GM12878 (cell line): ENCODE measurements at regions not wholly inside any gene's neighbourhood (a gene's known extent, or its start where the extent isn't known, plus 50 kb on each side); places are given as distances from the start of the nearest gene placed in this dataset.

Experiments
- CBFB ChIP-seq: IDR thresholded peaks from 2 replicates; pipeline ENCODE4 v1.6.1; 2016; ENCODE audit warnings: antibody characterized with exemption, low read depth
- NFYA ChIP-seq: IDR thresholded peaks from 2 replicates; pipeline ENCODE4 v1.6.1; 2011; ENCODE audit warnings: low read depth, mild to moderate bottlenecking, low read length, improper control_type of control experiment, borderline replicate concordance
- RELA ChIP-seq: fragments of 450-650 bp; IDR thresholded peaks from 2 replicates; pipeline ENCODE4 v1.8.0; 2014; ENCODE audit warnings: borderline replicate concordance; ENCODE audit not compliant: partially characterized antibody
- SIN3A ChIP-seq: IDR thresholded peaks from 2 replicates; pipeline ENCODE4 v1.6.1; 2012; ENCODE audit warnings: low read depth, low read length, improper control_type of control experiment
- TBL1XR1 ChIP-seq: IDR thresholded peaks from 2 replicates; pipeline ENCODE4 v1.6.1; 2012; ENCODE audit warnings: low read depth, low read length, improper control_type of control experiment
- TCF7 ChIP-seq: IDR thresholded peaks from 2 replicates; pipeline ENCODE4 v1.6.1; 2014; ENCODE audit warnings: antibody characterized with exemption, borderline replicate concordance
- ZNF622 ChIP-seq: fragments of 450-650 bp; IDR thresholded peaks from 2 replicates; pipeline ENCODE4 v1.6.1; 2017; ENCODE audit warnings: mild to moderate bottlenecking, inconsistent platforms
- ZSCAN29 ChIP-seq: fragments of 450-650 bp; IDR thresholded peaks from 2 replicates; pipeline ENCODE4 v1.6.1; 2017; ENCODE audit warnings: mild to moderate bottlenecking, moderate library complexity
- TF ChIP-seq, protein P1 (sequence below): fragments of 450-650 bp; IDR thresholded peaks from 2 replicates; pipeline ENCODE4 v1.6.1; 2017; ENCODE audit warnings: low read depth, mild to moderate bottlenecking, moderate library complexity
- TF ChIP-seq, protein P2 (sequence below): IDR thresholded peaks from 2 replicates; pipeline ENCODE4 v1.6.1; 2012; ENCODE audit warnings: low read depth, low read length, improper control_type of control experiment
- TF ChIP-seq, protein P3 (sequence below): fragments of 450-650 bp; IDR thresholded peaks from 2 replicates; pipeline ENCODE4 v1.6.1; 2017; ENCODE audit warnings: mild to moderate bottlenecking, moderate library complexity
- TF ChIP-seq, protein P4 (sequence below): fragments of 450-650 bp; IDR thresholded peaks from 2 replicates; pipeline ENCODE4 v1.6.1; 2018; ENCODE audit warnings: mild to moderate bottlenecking, low read depth, moderate library complexity; ENCODE audit not compliant: partially characterized antibody

DNA sequence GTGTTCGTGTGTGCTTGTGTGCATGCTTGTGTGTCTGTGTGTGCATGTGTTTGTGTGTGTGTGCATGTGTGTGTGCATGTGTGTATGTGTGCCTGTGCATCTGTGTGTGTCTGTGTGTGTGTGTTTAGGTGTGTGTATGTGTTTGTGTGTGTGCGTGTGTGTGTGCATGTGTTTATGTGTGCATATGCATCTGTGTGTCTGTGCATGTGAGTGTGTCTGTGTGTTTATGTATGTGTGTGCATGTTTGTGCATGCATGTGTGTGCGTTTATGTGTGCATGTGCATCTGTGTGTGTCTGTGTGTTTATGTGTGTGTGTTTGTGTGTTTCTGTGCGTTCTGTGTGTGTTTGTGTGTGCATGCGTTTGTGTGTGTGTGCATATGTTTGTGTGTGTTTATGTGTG is 106.6 kb upstream of the TNRC6C start (continued):
- TF ChIP-seq, protein P1, sequence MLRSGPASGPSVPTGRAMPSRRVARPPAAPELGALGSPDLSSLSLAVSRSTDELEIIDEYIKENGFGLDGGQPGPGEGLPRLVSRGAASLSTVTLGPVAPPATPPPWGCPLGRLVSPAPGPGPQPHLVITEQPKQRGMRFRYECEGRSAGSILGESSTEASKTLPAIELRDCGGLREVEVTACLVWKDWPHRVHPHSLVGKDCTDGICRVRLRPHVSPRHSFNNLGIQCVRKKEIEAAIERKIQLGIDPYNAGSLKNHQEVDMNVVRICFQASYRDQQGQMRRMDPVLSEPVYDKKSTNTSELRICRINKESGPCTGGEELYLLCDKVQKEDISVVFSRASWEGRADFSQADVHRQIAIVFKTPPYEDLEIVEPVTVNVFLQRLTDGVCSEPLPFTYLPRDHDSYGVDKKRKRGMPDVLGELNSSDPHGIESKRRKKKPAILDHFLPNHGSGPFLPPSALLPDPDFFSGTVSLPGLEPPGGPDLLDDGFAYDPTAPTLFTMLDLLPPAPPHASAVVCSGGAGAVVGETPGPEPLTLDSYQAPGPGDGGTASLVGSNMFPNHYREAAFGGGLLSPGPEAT: no peak
- TF ChIP-seq NFYA: no peak
- TF ChIP-seq SIN3A: no peak
- no peak for TF ChIP-seq ZSCAN29
- TF ChIP-seq, protein P2, sequence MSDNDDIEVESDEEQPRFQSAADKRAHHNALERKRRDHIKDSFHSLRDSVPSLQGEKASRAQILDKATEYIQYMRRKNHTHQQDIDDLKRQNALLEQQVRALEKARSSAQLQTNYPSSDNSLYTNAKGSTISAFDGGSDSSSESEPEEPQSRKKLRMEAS: no peak
- TF ChIP-seq TCF7: no peak
- TF ChIP-seq TBL1XR1: no peak
- TF ChIP-seq, protein P3, sequence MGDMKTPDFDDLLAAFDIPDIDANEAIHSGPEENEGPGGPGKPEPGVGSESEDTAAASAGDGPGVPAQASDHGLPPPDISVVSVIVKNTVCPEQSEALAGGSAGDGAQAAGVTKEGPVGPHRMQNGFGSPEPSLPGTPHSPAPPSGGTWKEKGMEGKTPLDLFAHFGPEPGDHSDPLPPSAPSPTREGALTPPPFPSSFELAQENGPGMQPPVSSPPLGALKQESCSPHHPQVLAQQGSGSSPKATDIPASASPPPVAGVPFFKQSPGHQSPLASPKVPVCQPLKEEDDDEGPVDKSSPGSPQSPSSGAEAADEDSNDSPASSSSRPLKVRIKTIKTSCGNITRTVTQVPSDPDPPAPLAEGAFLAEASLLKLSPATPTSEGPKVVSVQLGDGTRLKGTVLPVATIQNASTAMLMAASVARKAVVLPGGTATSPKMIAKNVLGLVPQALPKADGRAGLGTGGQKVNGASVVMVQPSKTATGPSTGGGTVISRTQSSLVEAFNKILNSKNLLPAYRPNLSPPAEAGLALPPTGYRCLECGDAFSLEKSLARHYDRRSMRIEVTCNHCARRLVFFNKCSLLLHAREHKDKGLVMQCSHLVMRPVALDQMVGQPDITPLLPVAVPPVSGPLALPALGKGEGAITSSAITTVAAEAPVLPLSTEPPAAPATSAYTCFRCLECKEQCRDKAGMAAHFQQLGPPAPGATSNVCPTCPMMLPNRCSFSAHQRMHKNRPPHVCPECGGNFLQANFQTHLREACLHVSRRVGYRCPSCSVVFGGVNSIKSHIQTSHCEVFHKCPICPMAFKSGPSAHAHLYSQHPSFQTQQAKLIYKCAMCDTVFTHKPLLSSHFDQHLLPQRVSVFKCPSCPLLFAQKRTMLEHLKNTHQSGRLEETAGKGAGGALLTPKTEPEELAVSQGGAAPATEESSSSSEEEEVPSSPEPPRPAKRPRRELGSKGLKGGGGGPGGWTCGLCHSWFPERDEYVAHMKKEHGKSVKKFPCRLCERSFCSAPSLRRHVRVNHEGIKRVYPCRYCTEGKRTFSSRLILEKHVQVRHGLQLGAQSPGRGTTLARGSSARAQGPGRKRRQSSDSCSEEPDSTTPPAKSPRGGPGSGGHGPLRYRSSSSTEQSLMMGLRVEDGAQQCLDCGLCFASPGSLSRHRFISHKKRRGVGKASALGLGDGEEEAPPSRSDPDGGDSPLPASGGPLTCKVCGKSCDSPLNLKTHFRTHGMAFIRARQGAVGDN: no peak
- TF ChIP-seq CBFB: no peak
- TF ChIP-seq, protein P4, sequence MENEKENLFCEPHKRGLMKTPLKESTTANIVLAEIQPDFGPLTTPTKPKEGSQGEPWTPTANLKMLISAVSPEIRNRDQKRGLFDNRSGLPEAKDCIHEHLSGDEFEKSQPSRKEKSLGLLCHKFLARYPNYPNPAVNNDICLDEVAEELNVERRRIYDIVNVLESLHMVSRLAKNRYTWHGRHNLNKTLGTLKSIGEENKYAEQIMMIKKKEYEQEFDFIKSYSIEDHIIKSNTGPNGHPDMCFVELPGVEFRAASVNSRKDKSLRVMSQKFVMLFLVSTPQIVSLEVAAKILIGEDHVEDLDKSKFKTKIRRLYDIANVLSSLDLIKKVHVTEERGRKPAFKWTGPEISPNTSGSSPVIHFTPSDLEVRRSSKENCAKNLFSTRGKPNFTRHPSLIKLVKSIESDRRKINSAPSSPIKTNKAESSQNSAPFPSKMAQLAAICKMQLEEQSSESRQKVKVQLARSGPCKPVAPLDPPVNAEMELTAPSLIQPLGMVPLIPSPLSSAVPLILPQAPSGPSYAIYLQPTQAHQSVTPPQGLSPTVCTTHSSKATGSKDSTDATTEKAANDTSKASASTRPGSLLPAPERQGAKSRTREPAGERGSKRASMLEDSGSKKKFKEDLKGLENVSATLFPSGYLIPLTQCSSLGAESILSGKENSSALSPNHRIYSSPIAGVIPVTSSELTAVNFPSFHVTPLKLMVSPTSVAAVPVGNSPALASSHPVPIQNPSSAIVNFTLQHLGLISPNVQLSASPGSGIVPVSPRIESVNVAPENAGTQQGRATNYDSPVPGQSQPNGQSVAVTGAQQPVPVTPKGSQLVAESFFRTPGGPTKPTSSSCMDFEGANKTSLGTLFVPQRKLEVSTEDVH: no peak
- no peak for TF ChIP-seq RELA
- no peak for TF ChIP-seq ZNF622
- TF ChIP-seq, all 136 proteins: peak for 0
